Skeletal muscle tissue (tissue), 3 donors: ENCODE measurements at regions not wholly inside any gene's neighbourhood (a gene's known extent, or its start where the extent isn't known, plus 50 kb on each side); places are given as distances from the start of the nearest gene placed in this dataset.

ENCODE experiments used
- H3K27ac ChIP-seq: one replicate; pipeline ENCODE4 v1.7.0; 2013; ENCODE audit warnings: mild to moderate bottlenecking, low read depth, low read length, inconsistent platforms
- H3K27me3 ChIP-seq, 3 donors: one replicate each; pipeline ENCODE4 v1.7.0; 2013; ENCODE audit warnings: low read length in 3 of 3; ENCODE audit not compliant: control insufficient read depth in 3 of 3, insufficient read depth in 3 of 3
- H3K36me3 ChIP-seq, 3 donors: one replicate each; pipeline ENCODE4 v1.7.0; 2013; ENCODE audit warnings: low read length in 3 of 3; ENCODE audit not compliant: control insufficient read depth in 3 of 3, insufficient read depth in 3 of 3
- H3K4me1 ChIP-seq, 3 donors: one replicate each; pipeline ENCODE4 v1.7.0; 2013; ENCODE audit warnings: low read length in 3 of 3, mild to moderate bottlenecking in 3 of 3; ENCODE audit not compliant: control insufficient read depth in 3 of 3, insufficient read depth in 3 of 3
- H3K4me3 ChIP-seq, 3 donors: one replicate each; pipeline ENCODE4 v1.7.0; 2013; ENCODE audit warnings: low read length in 3 of 3
- H3K9ac ChIP-seq, 3 donors: one replicate each; pipeline ENCODE4 v1.7.0; 2013; ENCODE audit warnings: low read length in 3 of 3, mild to moderate bottlenecking in 3 of 3, moderate library complexity in 2 of 3, low read depth in 1 of 3
- H3K9me3 ChIP-seq, 3 donors: one replicate each; pipeline ENCODE4 v1.7.0; 2013; ENCODE audit warnings: low read length in 3 of 3; ENCODE audit not compliant: control insufficient read depth in 3 of 3
- donor health status: Osteomylitis.

GRCh38 chr2:19272941-19273470 lies 85.4 kb downstream of the OSR1 start:
- Histone ChIP-seq H3K9ac (no peak overlapping the region), H3K4me1 (no peaks in the 10 kb centered on the region), H3K4me3 (no peak overlapping the region), H3K9me3 (no peaks in the 10 kb centered on the region), H3K36me3 (no peaks in the 10 kb centered on the region), H3K27ac (no peak overlapping the region), H3K27me3 (no peaks in the 10 kb centered on the region)

GRCh38 chr2:19272039-19272438 lies 86.4 kb downstream of the OSR1 start:
- no peaks in the 10 kb centered on the region for H3K4me1 ChIP-seq
- no peaks in the 10 kb centered on the region for H3K27me3 ChIP-seq
- H3K4me3 ChIP-seq: no peak overlapping the region
- no peak overlapping the region for H3K27ac ChIP-seq
- no peaks in the 10 kb centered on the region for H3K36me3 ChIP-seq
- H3K9ac ChIP-seq: no peak overlapping the region
- H3K9me3 ChIP-seq: no peaks in the 10 kb centered on the region

GRCh38 chr2:19264852-19265251 lies 93.6 kb downstream of the OSR1 start:
- H3K9ac ChIP-seq: no peak overlapping the region
- no peaks in the 10 kb centered on the region for H3K9me3 ChIP-seq
- no peak overlapping the region for H3K27ac ChIP-seq
- no peaks in the 10 kb centered on the region for H3K4me1 ChIP-seq
- H3K36me3 ChIP-seq: no peaks in the 10 kb centered on the region
- no peak overlapping the region for H3K4me3 ChIP-seq
- no peaks in the 10 kb centered on the region for H3K27me3 ChIP-seq

GRCh38 chr2:19262150-19262549 lies 96.3 kb downstream of the OSR1 start:
- Histone ChIP-seq H3K36me3 (no peaks in the 10 kb centered on the region), H3K27me3 (no peaks in the 10 kb centered on the region), H3K27ac (no peak overlapping the region), H3K4me1 (no peaks in the 10 kb centered on the region), H3K9ac (no peak overlapping the region), H3K4me3 (no peak overlapping the region), H3K9me3 (no peaks in the 10 kb centered on the region)

GRCh38 chr2:19261061-19261460 lies 97.4 kb downstream of the OSR1 start:
- H3K9me3 ChIP-seq: no peaks in the 10 kb centered on the region
- H3K27ac ChIP-seq: no peak overlapping the region
- H3K27me3 ChIP-seq: no peaks in the 10 kb centered on the region
- no peak overlapping the region for H3K9ac ChIP-seq
- no peaks in the 10 kb centered on the region for H3K36me3 ChIP-seq
- peaks cover 2 to 5% (median 2%) of the 10 kb centered on the region in 3 donors for H3K4me1 ChIP-seq
- H3K4me3 ChIP-seq: no peak overlapping the region

- no peaks in the 10 kb centered on the region for H3K27me3 ChIP-seq
- H3K9ac ChIP-seq: no peak overlapping the region
- no peaks in the 10 kb centered on the region for H3K36me3 ChIP-seq
- H3K9me3 ChIP-seq: no peaks in the 10 kb centered on the region
- no peak overlapping the region for H3K4me3 ChIP-seq
- peaks cover 6 to 12% (median 6%) of the 10 kb centered on the region in 3 donors for H3K4me1 ChIP-seq
- no peak overlapping the region for H3K27ac ChIP-seq
Measured at GRCh38 chr2:19256121-19256601, 102.3 kb downstream of the OSR1 start.

- Histone ChIP-seq H3K36me3 (no peaks in the 10 kb centered on the region), H3K9me3 (no peaks in the 10 kb centered on the region), H3K9ac (no peak overlapping the region), H3K27ac (no peak overlapping the region), H3K4me1 (peaks cover 6 to 12% (median 6%) of the 10 kb centered on the region in 3 donors), H3K27me3 (no peaks in the 10 kb centered on the region), H3K4me3 (no peak overlapping the region)
Measured at GRCh38 chr2:19255481-19255880, 102.9 kb downstream of the OSR1 start.

- H3K9me3 ChIP-seq: no peaks in the 10 kb centered on the region
- no peak overlapping the region for H3K4me3 ChIP-seq
- no peaks in the 10 kb centered on the region for H3K36me3 ChIP-seq
- no peak overlapping the region for H3K9ac ChIP-seq
- no peak overlapping the region for H3K27ac ChIP-seq
- H3K27me3 ChIP-seq: no peaks in the 10 kb centered on the region
- H3K4me1 ChIP-seq: peaks cover 6 to 12% (median 6%) of the 10 kb centered on the region in 3 donors
Measured at GRCh38 chr2:19251554-19251953, 106.9 kb downstream of the OSR1 start.

GRCh38 chr2:19250906-19251305 lies 107.5 kb downstream of the OSR1 start:
- H3K9ac ChIP-seq: no peak overlapping the region
- H3K4me3 ChIP-seq: no peak overlapping the region
- no peak overlapping the region for H3K27ac ChIP-seq
- H3K27me3 ChIP-seq: no peaks in the 10 kb centered on the region
- H3K9me3 ChIP-seq: no peaks in the 10 kb centered on the region
- H3K36me3 ChIP-seq: no peaks in the 10 kb centered on the region
- H3K4me1 ChIP-seq: peaks cover 2 to 6% (median 3%) of the 10 kb centered on the region in 3 donors

GRCh38 chr2:19247186-19247585 lies 111.2 kb downstream of the OSR1 start:
- H3K9ac ChIP-seq: no peak overlapping the region
- H3K4me3 ChIP-seq: no peak overlapping the region
- H3K36me3 ChIP-seq: no peaks in the 10 kb centered on the region
- no peak overlapping the region for H3K27ac ChIP-seq
- H3K27me3 ChIP-seq: no peaks in the 10 kb centered on the region
- H3K4me1 ChIP-seq: no peaks in the 10 kb centered on the region
- no peaks in the 10 kb centered on the region for H3K9me3 ChIP-seq
